Central memory CD8-positive, alpha-beta T cell (primary cell): ENCODE measurements at regions not wholly inside any gene's neighbourhood (a gene's known extent, or its start where the extent isn't known, plus 50 kb on each side); places are given as distances from the start of the nearest gene placed in this dataset.

Experiments used
- ATAC-seq: fragments of 150-1000 bp; cut with Tn5 transposase; replicated peaks from 2 replicates; pipeline ENCODE4 v1.10.0; 2022; ENCODE audit warnings: mild to moderate bottlenecking, moderate FRiP score, moderate number of reproducible peaks; ENCODE audit not compliant: poor library complexity, severe bottlenecking; ENCODE audit errors: extremely low read depth
- DNase-seq, 2 donors: peaks; one replicate each; pipeline ENCODE4 v3.0.0; 2021; ENCODE audit warnings: low spot score in 2 of 2
- H3K27ac Mint-ChIP-seq: one replicate; pipeline ENCODE4 v1.8.0; 2022; ENCODE audit warnings: low read depth, mild to moderate bottlenecking, moderate library complexity, mixed read lengths
- H3K27me3 Mint-ChIP-seq: one replicate; pipeline ENCODE4 v1.8.0; 2022; ENCODE audit warnings: mixed read lengths
- H3K36me3 Mint-ChIP-seq: one replicate; pipeline ENCODE4 v1.8.0; 2022; ENCODE audit warnings: mild to moderate bottlenecking, moderate library complexity, mixed read lengths; ENCODE audit not compliant: insufficient read depth
- H3K4me1 Mint-ChIP-seq: one replicate; pipeline ENCODE4 v1.8.0; 2022; ENCODE audit warnings: mixed read lengths
- H3K4me3 Mint-ChIP-seq: one replicate; pipeline ENCODE4 v1.8.0; 2022; ENCODE audit warnings: mild to moderate bottlenecking, moderate library complexity, mixed read lengths
- H3K9me3 Mint-ChIP-seq: one replicate; pipeline ENCODE4 v1.8.0; 2022; ENCODE audit warnings: mixed read lengths

- Mint-ChIP-seq H3K9me3 (no peaks in the 10 kb centered on the region), H3K27ac (no peak overlapping the region), H3K36me3 (peaks cover 2% of the 10 kb centered on the region), H3K4me3 (no peak overlapping the region), H3K27me3 (peaks cover 35% of the 10 kb centered on the region), H3K4me1 (peaks cover 16% of the 10 kb centered on the region)
- DNase-seq (no peak), ATAC-seq (no peak)
Measured at GRCh38 chr9:87282538-87282937, 215.1 kb upstream of the DAPK1 start.

GRCh38 chr9:87283585-87283984 lies 214.1 kb upstream of the DAPK1 start:
- Mint-ChIP-seq H3K27ac (no peak overlapping the region), H3K27me3 (peaks cover 35% of the 10 kb centered on the region), H3K9me3 (no peaks in the 10 kb centered on the region), H3K36me3 (peaks cover 2% of the 10 kb centered on the region), H3K4me3 (no peak overlapping the region), H3K4me1 (peaks cover 6% of the 10 kb centered on the region)
- ATAC-seq (no peak), DNase-seq (no peak)

- DNase-seq, result no peak
- Mint-ChIP-seq H3K36me3 (peaks cover 2% of the 10 kb centered on the region), H3K27me3 (peaks cover 51% of the 10 kb centered on the region), H3K4me1 (no peaks in the 10 kb centered on the region), H3K9me3 (no peaks in the 10 kb centered on the region), H3K27ac (no peak overlapping the region), H3K4me3 (no peak overlapping the region)
- ATAC-seq, result no peak
Measured at GRCh38 chr9:87285183-87285850, 212.3 kb upstream of the DAPK1 start.

GRCh38 chr9:87286506-87286905 lies 211.2 kb upstream of the DAPK1 start:
- no peak for DNase-seq
- Mint-ChIP-seq H3K27ac (no peak overlapping the region), H3K36me3 (peaks cover 2% of the 10 kb centered on the region), H3K27me3 (peaks cover 53% of the 10 kb centered on the region), H3K4me1 (no peaks in the 10 kb centered on the region), H3K9me3 (no peaks in the 10 kb centered on the region), H3K4me3 (no peak overlapping the region)
- ATAC-seq, result no peak

- Mint-ChIP-seq H3K27me3 (peaks cover 40% of the 10 kb centered on the region), H3K27ac (no peak overlapping the region), H3K4me3 (no peak overlapping the region), H3K36me3 (no peaks in the 10 kb centered on the region), H3K9me3 (no peaks in the 10 kb centered on the region), H3K4me1 (no peaks in the 10 kb centered on the region)
- ATAC-seq (no peak), DNase-seq (no peak)
Measured at GRCh38 chr9:87290241-87291052, 207.2 kb upstream of the DAPK1 start.

- no peaks in the 10 kb centered on the region for H3K36me3 Mint-ChIP-seq
- H3K27me3 Mint-ChIP-seq, result peaks cover 39% of the 10 kb centered on the region
- H3K27ac Mint-ChIP-seq, result no peak overlapping the region
- ATAC-seq (no peak), DNase-seq (no peak)
- H3K4me3 Mint-ChIP-seq, result no peak overlapping the region
- no peaks in the 10 kb centered on the region for H3K9me3 Mint-ChIP-seq
- no peaks in the 10 kb centered on the region for H3K4me1 Mint-ChIP-seq
Measured at GRCh38 chr9:87292449-87293191, 205.0 kb upstream of the DAPK1 start.

- DNase-seq, result no peak
- Mint-ChIP-seq H3K9me3 (no peaks in the 10 kb centered on the region), H3K27ac (no peak overlapping the region), H3K36me3 (no peaks in the 10 kb centered on the region), H3K27me3 (peaks cover 36% of the 10 kb centered on the region), H3K4me3 (no peak overlapping the region), H3K4me1 (no peaks in the 10 kb centered on the region)
- ATAC-seq, result no peak
Measured at GRCh38 chr9:87294126-87294525, 203.5 kb upstream of the DAPK1 start.

- ATAC-seq (no peak), DNase-seq (no peak)
- H3K27me3 Mint-ChIP-seq, result peaks cover 40% of the 10 kb centered on the region
- H3K4me3 Mint-ChIP-seq, result no peak overlapping the region
- no peaks in the 10 kb centered on the region for H3K9me3 Mint-ChIP-seq
- no peaks in the 10 kb centered on the region for H3K4me1 Mint-ChIP-seq
- H3K27ac Mint-ChIP-seq, result no peak overlapping the region
- H3K36me3 Mint-ChIP-seq, result no peaks in the 10 kb centered on the region
Measured at GRCh38 chr9:87300915-87301314, 196.8 kb upstream of the DAPK1 start.

- no peaks in the 10 kb centered on the region for H3K36me3 Mint-ChIP-seq
- no peaks in the 10 kb centered on the region for H3K4me1 Mint-ChIP-seq
- no peak for ATAC-seq
- no peak overlapping the region for H3K27ac Mint-ChIP-seq
- peaks cover 39% of the 10 kb centered on the region for H3K27me3 Mint-ChIP-seq
- no peaks in the 10 kb centered on the region for H3K9me3 Mint-ChIP-seq
- H3K4me3 Mint-ChIP-seq, result no peak overlapping the region
- DNase-seq, result no peak
Measured at GRCh38 chr9:87301371-87301770, 196.3 kb upstream of the DAPK1 start.

GRCh38 chr9:87305151-87305550 lies 192.5 kb upstream of the DAPK1 start:
- H3K9me3 Mint-ChIP-seq, result no peaks in the 10 kb centered on the region
- H3K4me3 Mint-ChIP-seq, result no peak overlapping the region
- DNase-seq, result no peak
- H3K27ac Mint-ChIP-seq, result no peak overlapping the region
- no peak for ATAC-seq
- no peaks in the 10 kb centered on the region for H3K4me1 Mint-ChIP-seq
- peaks cover 28% of the 10 kb centered on the region for H3K27me3 Mint-ChIP-seq
- no peaks in the 10 kb centered on the region for H3K36me3 Mint-ChIP-seq

- Mint-ChIP-seq H3K4me3 (no peak overlapping the region), H3K9me3 (no peaks in the 10 kb centered on the region), H3K27ac (no peak overlapping the region), H3K27me3 (peaks cover 31% of the 10 kb centered on the region), H3K36me3 (no peaks in the 10 kb centered on the region), H3K4me1 (peaks cover 4% of the 10 kb centered on the region)
- ATAC-seq (no peak), DNase-seq (no peak)
Measured at GRCh38 chr9:87306006-87306405, 191.7 kb upstream of the DAPK1 start.

- DNase-seq (no peak), ATAC-seq (no peak)
- Mint-ChIP-seq H3K4me1 (peaks cover 10% of the 10 kb centered on the region), H3K36me3 (peaks cover 2% of the 10 kb centered on the region), H3K27me3 (peaks cover 32% of the 10 kb centered on the region), H3K27ac (no peak overlapping the region), H3K4me3 (no peak overlapping the region), H3K9me3 (no peaks in the 10 kb centered on the region)
Measured at GRCh38 chr9:87307848-87308247, 189.8 kb upstream of the DAPK1 start.

- no peak overlapping the region for H3K27ac Mint-ChIP-seq
- H3K4me1 Mint-ChIP-seq, result peaks cover 10% of the 10 kb centered on the region
- no peaks in the 10 kb centered on the region for H3K9me3 Mint-ChIP-seq
- H3K27me3 Mint-ChIP-seq, result peaks cover 32% of the 10 kb centered on the region
- DNase-seq, result no peak
- no peak overlapping the region for H3K4me3 Mint-ChIP-seq
- peaks cover 2% of the 10 kb centered on the region for H3K36me3 Mint-ChIP-seq
- no peak for ATAC-seq
Measured at GRCh38 chr9:87309236-87309635, 188.4 kb upstream of the DAPK1 start.
